ENCODE measurements at regions not wholly inside any gene's neighbourhood (a gene's known extent, or its start where the extent isn't known, plus 50 kb on each side); places are given as distances from the start of the nearest gene placed in this dataset.
"Not testable (repeated sequence)": the region's sequence is repeated elsewhere in the genome, so short reads cannot be mapped to it uniquely, and the experiment has no call there.

DNA sequence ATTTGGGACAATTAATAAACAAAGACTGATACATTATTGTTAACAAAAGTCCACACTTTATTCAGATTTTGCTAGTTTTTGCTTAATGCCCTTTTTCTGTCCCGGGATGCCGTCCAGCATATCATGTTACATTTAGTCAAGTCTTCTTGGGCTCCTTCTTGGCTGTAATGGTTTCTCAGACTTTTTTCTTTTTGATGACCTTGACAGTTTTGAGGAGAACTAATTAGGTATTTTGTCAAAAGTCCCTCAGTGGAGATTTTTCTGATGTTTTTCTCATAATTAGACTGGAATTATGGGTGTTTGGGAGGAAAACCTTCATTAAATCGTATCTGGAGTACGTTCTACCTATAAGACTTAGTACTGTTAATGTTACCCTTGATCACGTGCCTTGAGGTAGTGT is 177.2 kb downstream of the MCHR2 start:
- TF ChIP-seq, protein P1, sequence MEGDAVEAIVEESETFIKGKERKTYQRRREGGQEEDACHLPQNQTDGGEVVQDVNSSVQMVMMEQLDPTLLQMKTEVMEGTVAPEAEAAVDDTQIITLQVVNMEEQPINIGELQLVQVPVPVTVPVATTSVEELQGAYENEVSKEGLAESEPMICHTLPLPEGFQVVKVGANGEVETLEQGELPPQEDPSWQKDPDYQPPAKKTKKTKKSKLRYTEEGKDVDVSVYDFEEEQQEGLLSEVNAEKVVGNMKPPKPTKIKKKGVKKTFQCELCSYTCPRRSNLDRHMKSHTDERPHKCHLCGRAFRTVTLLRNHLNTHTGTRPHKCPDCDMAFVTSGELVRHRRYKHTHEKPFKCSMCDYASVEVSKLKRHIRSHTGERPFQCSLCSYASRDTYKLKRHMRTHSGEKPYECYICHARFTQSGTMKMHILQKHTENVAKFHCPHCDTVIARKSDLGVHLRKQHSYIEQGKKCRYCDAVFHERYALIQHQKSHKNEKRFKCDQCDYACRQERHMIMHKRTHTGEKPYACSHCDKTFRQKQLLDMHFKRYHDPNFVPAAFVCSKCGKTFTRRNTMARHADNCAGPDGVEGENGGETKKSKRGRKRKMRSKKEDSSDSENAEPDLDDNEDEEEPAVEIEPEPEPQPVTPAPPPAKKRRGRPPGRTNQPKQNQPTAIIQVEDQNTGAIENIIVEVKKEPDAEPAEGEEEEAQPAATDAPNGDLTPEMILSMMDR (IDR thresholded peaks at IDR 0.05; ENCODE audit: low read depth, low read length), result no peak
- H3K27ac ChIP-seq, result no peak overlapping the region
- H3K4me3 ChIP-seq, result no peak overlapping the region
- H3K4me1 ChIP-seq (ENCODE audit: low read depth), result no peaks in the 10 kb centered on the region
- no peak for DNase-seq (ENCODE audit: low read depth in 1 of 2, low spot score in 1 of 2)
- no peaks in the 10 kb centered on the region for H3K27me3 ChIP-seq
- H3K36me3 ChIP-seq, result no peaks in the 10 kb centered on the region
- no peaks in the 10 kb centered on the region for H3K9me3 ChIP-seq (ENCODE audit: low read depth)

- Histone ChIP-seq H3K4me1 (ENCODE audit: low read depth) (no peaks in the 10 kb centered on the region), H3K27ac (no peak overlapping the region), H3K4me3 (no peak overlapping the region), H3K36me3 (no peaks in the 10 kb centered on the region), H3K9me3 (ENCODE audit: low read depth) (no peaks in the 10 kb centered on the region), H3K27me3 (no peaks in the 10 kb centered on the region)
- TF ChIP-seq, protein P1 (IDR thresholded peaks at IDR 0.05; ENCODE audit: low read depth, low read length), result no peak
- no peak for DNase-seq (ENCODE audit: low read depth in 1 of 2, low spot score in 1 of 2)
Observed at GRCh38 chr6:99818161-99818560, 175.9 kb downstream of the MCHR2 start.

- H3K36me3 ChIP-seq, result no peaks in the 10 kb centered on the region
- TF ChIP-seq, protein P1 (IDR thresholded peaks at IDR 0.05; ENCODE audit: low read depth, low read length), result no peak
- H3K27ac ChIP-seq, result no peak overlapping the region
- H3K4me1 ChIP-seq (ENCODE audit: low read depth), result no peaks in the 10 kb centered on the region
- H3K27me3 ChIP-seq, result no peaks in the 10 kb centered on the region
- H3K4me3 ChIP-seq, result no peak overlapping the region
- H3K9me3 ChIP-seq (ENCODE audit: low read depth), result no peaks in the 10 kb centered on the region
- no peak for DNase-seq (ENCODE audit: low read depth in 1 of 2, low spot score in 1 of 2)
Observed at GRCh38 chr6:99819853-99820252, 174.2 kb downstream of the MCHR2 start.

- no peaks in the 10 kb centered on the region for H3K36me3 ChIP-seq
- H3K27ac ChIP-seq, result no peak overlapping the region
- H3K27me3 ChIP-seq, result no peaks in the 10 kb centered on the region
- TF ChIP-seq, protein P1 (IDR thresholded peaks at IDR 0.05; ENCODE audit: low read depth, low read length), result no peak
- H3K4me1 ChIP-seq (ENCODE audit: low read depth), result no peaks in the 10 kb centered on the region
- H3K9me3 ChIP-seq (ENCODE audit: low read depth), result no peaks in the 10 kb centered on the region
- H3K4me3 ChIP-seq, result no peak overlapping the region
- no peak for DNase-seq (ENCODE audit: low read depth in 1 of 2, low spot score in 1 of 2)
Observed at GRCh38 chr6:99821164-99821563, 172.9 kb downstream of the MCHR2 start.

- TF ChIP-seq, protein P1 (IDR thresholded peaks at IDR 0.05; ENCODE audit: low read depth, low read length), result peak; percentile 47
- Histone ChIP-seq H3K4me1 (ENCODE audit: low read depth) (no peaks in the 10 kb centered on the region), H3K27me3 (no peaks in the 10 kb centered on the region), H3K36me3 (no peaks in the 10 kb centered on the region), H3K27ac (no peak overlapping the region), H3K9me3 (ENCODE audit: low read depth) (no peaks in the 10 kb centered on the region), H3K4me3 (peak overlapping the region; percentile 24)
- peak; percentile 59 to 66 for DNase-seq (ENCODE audit: low read depth in 1 of 2, low spot score in 1 of 2)
Observed at GRCh38 chr6:99822741-99823512, 171.1 kb downstream of the MCHR2 start.

GRCh38 chr6:99823513-99824235 is 170.3 kb downstream of the MCHR2 start:
- H3K4me3 ChIP-seq, result peak overlapping the region; percentile 24

More at GRCh38 chr6:99823513-99824235, 170.3 kb downstream of the MCHR2 start:
- not testable (repeated sequence) for DNase-seq (ENCODE audit: low read depth in 1 of 2, low spot score in 1 of 2); H3K4me1 ChIP-seq (ENCODE audit: low read depth); H3K27ac ChIP-seq; H3K9me3 ChIP-seq (ENCODE audit: low read depth); H3K36me3 ChIP-seq; H3K27me3 ChIP-seq

Measured in cardiac muscle cell (in vitro differentiated cells and primary cell).